VCaP (cell line): ENCODE measurements at regions not wholly inside any gene's neighbourhood (a gene's known extent, or its start where the extent isn't known, plus 50 kb on each side); places are given as distances from the start of the nearest gene placed in this dataset.

Experiments
- H3K27ac ChIP-seq: fragments of 450-650 bp; 2 replicates; pipeline ENCODE4 v1.5.1; 2017
- CTCF ChIP-seq: fragments of 450-650 bp; conservative IDR thresholded peaks from 2 replicates; pipeline ENCODE4 v1.5.1; 2017; ENCODE audit warnings: mild to moderate bottlenecking, moderate library complexity

GRCh38 chr9:20187318-20187717 is 398.5 kb upstream of the SLC24A2 start:
- no peak overlapping the region for H3K27ac ChIP-seq
- no peak for TF ChIP-seq CTCF

DNA sequence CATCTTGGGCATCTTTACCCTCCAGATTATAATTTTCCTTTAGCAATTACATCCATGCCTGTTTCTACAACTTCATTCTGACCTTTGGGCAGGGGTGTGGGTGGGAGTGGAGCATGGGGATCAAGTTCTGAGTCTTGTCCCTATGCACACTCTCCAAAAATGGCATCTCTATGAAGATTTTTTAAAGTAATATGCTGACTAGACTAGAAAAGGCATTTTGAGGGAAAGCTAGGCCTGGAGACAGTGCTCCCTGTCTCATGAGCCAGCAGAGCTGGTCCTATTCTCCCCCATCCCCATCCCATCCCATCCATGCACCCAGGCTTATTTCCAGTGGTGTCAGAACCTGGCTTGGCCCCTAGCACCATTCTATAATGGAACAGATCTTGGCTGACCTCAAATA is 398.0 kb upstream of the SLC24A2 start:
- TF ChIP-seq CTCF, result no peak
- H3K27ac ChIP-seq, result no peak overlapping the region

- TF ChIP-seq CTCF, result no peak
- H3K27ac ChIP-seq, result no peak overlapping the region
Observed at GRCh38 chr9:20186231-20186630, 397.4 kb upstream of the SLC24A2 start.

DNA sequence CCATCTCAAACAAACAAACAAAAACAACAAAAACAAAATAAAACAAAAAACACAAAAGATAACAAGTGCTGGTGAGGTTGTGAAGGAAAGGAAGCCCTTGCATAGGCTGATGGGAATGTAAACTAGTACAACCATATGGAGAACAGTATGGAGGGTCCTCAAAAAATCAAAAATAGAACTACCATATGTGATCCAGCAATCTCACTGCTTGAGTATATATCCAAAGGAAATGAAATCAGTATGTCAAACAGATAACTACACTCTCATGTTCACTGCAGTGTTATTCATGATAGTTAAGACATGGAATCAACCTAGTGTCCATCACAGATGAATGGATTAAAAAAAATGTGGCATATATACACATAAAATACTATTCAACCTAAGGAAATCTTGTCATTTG is 395.7 kb upstream of the SLC24A2 start:
- no peak overlapping the region for H3K27ac ChIP-seq
- TF ChIP-seq CTCF, result no peak

GRCh38 chr9:20178679-20179078 is 389.8 kb upstream of the SLC24A2 start:
- H3K27ac ChIP-seq, result no peak overlapping the region
- TF ChIP-seq CTCF, result no peak

DNA sequence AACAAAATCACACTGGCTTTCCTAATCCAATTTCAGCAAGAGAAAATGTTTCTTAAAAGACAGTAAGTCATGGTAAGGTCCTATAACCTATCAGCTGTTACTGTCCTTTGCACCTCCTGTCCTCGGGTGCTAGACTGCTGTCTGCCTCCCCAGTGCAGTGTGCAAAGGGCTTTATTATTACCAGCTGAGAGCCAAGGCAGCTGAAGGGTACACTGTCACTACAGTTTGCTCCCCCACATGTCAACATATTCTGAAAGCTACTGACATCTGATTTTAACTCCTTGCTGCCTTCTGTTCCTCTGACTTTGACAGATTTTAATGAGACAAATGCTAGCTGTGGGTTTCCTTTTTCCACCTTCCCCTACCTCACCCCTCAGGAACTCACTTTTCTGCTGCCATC is 389.4 kb upstream of the SLC24A2 start:
- TF ChIP-seq CTCF, result no peak
- no peak overlapping the region for H3K27ac ChIP-seq

DNA sequence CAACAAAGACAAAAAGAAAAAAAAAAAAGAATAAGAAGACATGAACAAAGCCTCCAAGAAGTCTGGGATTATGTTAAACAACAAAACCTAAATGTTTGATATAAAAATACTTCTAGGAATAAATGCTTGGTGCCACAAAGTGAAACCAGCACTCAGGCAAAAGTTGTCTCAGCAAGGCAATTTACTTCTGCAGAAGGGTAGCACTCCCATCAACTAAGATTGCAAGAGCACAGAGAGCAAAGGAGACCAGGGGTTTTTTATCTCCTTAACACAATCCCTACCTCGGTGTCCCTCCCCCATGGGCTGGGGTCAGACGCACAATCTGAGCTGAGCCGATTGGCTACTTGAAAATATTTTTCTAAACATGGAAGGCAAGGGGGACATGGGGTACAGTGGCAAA is 381.3 kb upstream of the SLC24A2 start:
- no peak overlapping the region for H3K27ac ChIP-seq
- TF ChIP-seq CTCF, result no peak
